ENCODE measurements at regions not wholly inside any gene's neighbourhood (a gene's known extent, or its start where the extent isn't known, plus 50 kb on each side); places are given as distances from the start of the nearest gene placed in this dataset.

DNA sequence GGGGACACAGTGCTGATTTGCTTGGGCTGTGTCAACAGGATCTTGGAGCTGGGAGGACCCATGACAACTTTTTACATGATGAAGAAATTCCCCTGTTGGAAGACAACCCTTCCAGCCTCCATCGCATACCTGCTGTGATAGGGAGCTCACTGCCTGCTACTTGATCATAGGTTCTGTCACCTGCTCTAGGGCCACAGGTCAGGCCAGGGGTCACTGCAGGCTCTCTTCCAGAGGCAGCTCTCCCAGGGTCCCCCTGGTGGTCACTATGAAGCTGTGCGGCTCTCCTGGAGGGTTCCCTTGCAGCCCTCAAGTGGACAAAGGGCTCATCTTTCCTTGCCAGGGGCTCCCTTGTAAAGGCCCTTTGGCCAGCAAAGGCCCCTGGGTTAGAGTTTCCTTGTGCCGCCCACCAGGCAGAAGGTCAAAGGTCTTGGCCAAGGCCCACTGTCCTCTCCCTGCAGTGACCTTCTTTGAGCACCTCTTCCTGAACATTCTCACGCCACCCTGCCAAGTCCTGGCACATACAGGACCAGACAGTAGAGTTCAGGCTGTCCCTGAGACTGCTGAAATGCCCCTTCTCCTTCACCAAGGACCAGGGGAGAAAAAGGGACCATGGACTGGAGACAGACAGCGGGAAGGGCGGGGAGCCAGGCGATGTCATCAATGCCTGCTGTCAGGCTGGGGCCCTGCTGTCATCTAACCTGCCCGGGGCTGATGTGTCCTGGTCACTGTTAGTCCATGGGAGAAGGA lies 345.1 kb downstream of the DYSF start:
- TF ChIP-seq EZH2 (IDR thresholded peaks at IDR 0.05; ENCODE audit: insufficient read depth, poor library complexity, severe bottlenecking) (no peak), EZH2phosphoT487 (IDR thresholded peaks at IDR 0.05; ENCODE audit: insufficient read depth, low read depth) (no peak)

Measured in GM23248 (cell line).